ENCODE measurements at regions not wholly inside any gene's neighbourhood (a gene's known extent, or its start where the extent isn't known, plus 50 kb on each side); places are given as distances from the start of the nearest gene placed in this dataset.

- CTCF ChIA-PET = no interaction called here
- intact Hi-C loops (cut with micrococcal nuclease; ENCODE audit: unreplicated experiment) = no loop called here
- H3K79me2 ChIP-seq (ENCODE audit: low read depth) = no peaks in the 10 kb centered on the region
These were observed 349.5 kb downstream of the NDFIP2 start for GRCh38 chr13:79830426-79830825.

GRCh38 chr13:79829880-79830279 is 348.9 kb downstream of the NDFIP2 start:
- CTCF ChIA-PET = no interaction called here
- POLR2A ChIA-PET (ENCODE audit: unreplicated experiment) = interaction anchor here (0.5 kb wide), 1 partner anchor 158 kb away, joined by 4 read pairs; no protein-coding TSS in a partner anchor

More at GRCh38 chr13:79830426-79830825, 349.5 kb downstream of the NDFIP2 start:
- H3K4me3 ChIP-seq = no peak overlapping the region
- no peaks in the 10 kb centered on the region for H3K9me2 ChIP-seq (ENCODE audit: insufficient read depth)
- DNase-seq = no peak
- no peaks in the 10 kb centered on the region for H3K4me1 ChIP-seq (replicated peaks; ENCODE audit: insufficient read depth)
- H3K4me2 ChIP-seq = no peak overlapping the region
- no peak overlapping the region for H2AFZ ChIP-seq
- H4K20me1 ChIP-seq (ENCODE audit: insufficient read depth) = no peaks in the 10 kb centered on the region
- H3K36me3 ChIP-seq (ENCODE audit: low read depth) = no peaks in the 10 kb centered on the region
- no peaks in the 10 kb centered on the region for H3F3A ChIP-seq (ENCODE audit: insufficient read depth, low read depth)
- BruUV-seq (replicated peaks) = no TSS peak
- no peak overlapping the region for H3K27ac ChIP-seq
- POLR2A ChIA-PET (ENCODE audit: unreplicated experiment) = no interaction called here
- H3K27me3 ChIP-seq (ENCODE audit: insufficient read depth, low read depth) = no peaks in the 10 kb centered on the region
- no peaks in the 10 kb centered on the region for H3K9me3 ChIP-seq (ENCODE audit: insufficient read depth, low read depth)
- TF ChIP-seq EZH2 (IDR thresholded peaks at IDR 0.05; ENCODE audit: low read depth) (no peak), CTCF (conservative IDR thresholded peaks at IDR 0.05) (no peak)

GRCh38 chr13:79825959-79826358 is 345.0 kb downstream of the NDFIP2 start:
- Histone ChIP-seq H4K20me1 (ENCODE audit: insufficient read depth) (no peaks in the 10 kb centered on the region), H3K27me3 (ENCODE audit: insufficient read depth, low read depth) (no peaks in the 10 kb centered on the region), H3K79me2 (ENCODE audit: low read depth) (no peaks in the 10 kb centered on the region), H3K4me3 (no peak overlapping the region), H2AFZ (no peak overlapping the region), H3K9me3 (ENCODE audit: insufficient read depth, low read depth) (no peaks in the 10 kb centered on the region), H3K36me3 (ENCODE audit: low read depth) (no peaks in the 10 kb centered on the region), H3K4me2 (no peak overlapping the region), H3F3A (ENCODE audit: insufficient read depth, low read depth) (no peaks in the 10 kb centered on the region), H3K27ac (no peak overlapping the region), H3K4me1 (replicated peaks; ENCODE audit: insufficient read depth) (no peaks in the 10 kb centered on the region), H3K9me2 (ENCODE audit: insufficient read depth) (no peaks in the 10 kb centered on the region)
- DNase-seq = no peak
- TF ChIP-seq EZH2 (IDR thresholded peaks at IDR 0.05; ENCODE audit: low read depth) (no peak), CTCF (conservative IDR thresholded peaks at IDR 0.05) (no peak)
- no TSS peak for BruUV-seq (replicated peaks)
- intact Hi-C loops (cut with micrococcal nuclease; ENCODE audit: unreplicated experiment) = no loop called here
- ChIA-PET CTCF (no interaction called here), POLR2A (ENCODE audit: unreplicated experiment) (no interaction called here)

More at GRCh38 chr13:79829880-79830279, 348.9 kb downstream of the NDFIP2 start:
- Histone ChIP-seq H3K4me1 (replicated peaks; ENCODE audit: insufficient read depth) (no peaks in the 10 kb centered on the region), H2AFZ (no peak overlapping the region), H3K79me2 (ENCODE audit: low read depth) (no peaks in the 10 kb centered on the region), H4K20me1 (ENCODE audit: insufficient read depth) (no peaks in the 10 kb centered on the region), H3K9me2 (ENCODE audit: insufficient read depth) (no peaks in the 10 kb centered on the region), H3K9me3 (ENCODE audit: insufficient read depth, low read depth) (no peaks in the 10 kb centered on the region), H3K27me3 (ENCODE audit: insufficient read depth, low read depth) (no peaks in the 10 kb centered on the region), H3K4me2 (no peak overlapping the region), H3K36me3 (ENCODE audit: low read depth) (no peaks in the 10 kb centered on the region), H3F3A (ENCODE audit: insufficient read depth, low read depth) (no peaks in the 10 kb centered on the region), H3K27ac (no peak overlapping the region), H3K4me3 (no peak overlapping the region)
- intact Hi-C loops (cut with micrococcal nuclease; ENCODE audit: unreplicated experiment) = no loop called here
- BruUV-seq (replicated peaks) = no TSS peak
- no peak for DNase-seq
- TF ChIP-seq EZH2 (IDR thresholded peaks at IDR 0.05; ENCODE audit: low read depth) = no peak
- TF ChIP-seq CTCF (conservative IDR thresholded peaks at IDR 0.05) = no peak
